Fibroblast of lung (primary cell): ENCODE measurements at regions not wholly inside any gene's neighbourhood (a gene's known extent, or its start where the extent isn't known, plus 50 kb on each side); places are given as distances from the start of the nearest gene placed in this dataset.

Source experiments
- EZH2 ChIP-seq: IDR thresholded peaks from 2 replicates; pipeline ENCODE4 v1.5.1; 2012; ENCODE audit warnings: low read length, control low read depth, mild to moderate bottlenecking; ENCODE audit errors: missing control alignments
- TF ChIP-seq, protein P1 (sequence below), 2 donors: IDR thresholded peaks in 1 of 2; conservative IDR thresholded peaks in 1 of 2; 1 replicate in 1 of 2; 2 replicates in 1 of 2; pipeline ENCODE4 v1.5.1; 2011 to 2012; ENCODE audit warnings: low read length in 2 of 2, control low read depth in 1 of 2, inconsistent platforms in 1 of 2, low read depth in 1 of 2, mild to moderate bottlenecking in 1 of 2

DNA sequence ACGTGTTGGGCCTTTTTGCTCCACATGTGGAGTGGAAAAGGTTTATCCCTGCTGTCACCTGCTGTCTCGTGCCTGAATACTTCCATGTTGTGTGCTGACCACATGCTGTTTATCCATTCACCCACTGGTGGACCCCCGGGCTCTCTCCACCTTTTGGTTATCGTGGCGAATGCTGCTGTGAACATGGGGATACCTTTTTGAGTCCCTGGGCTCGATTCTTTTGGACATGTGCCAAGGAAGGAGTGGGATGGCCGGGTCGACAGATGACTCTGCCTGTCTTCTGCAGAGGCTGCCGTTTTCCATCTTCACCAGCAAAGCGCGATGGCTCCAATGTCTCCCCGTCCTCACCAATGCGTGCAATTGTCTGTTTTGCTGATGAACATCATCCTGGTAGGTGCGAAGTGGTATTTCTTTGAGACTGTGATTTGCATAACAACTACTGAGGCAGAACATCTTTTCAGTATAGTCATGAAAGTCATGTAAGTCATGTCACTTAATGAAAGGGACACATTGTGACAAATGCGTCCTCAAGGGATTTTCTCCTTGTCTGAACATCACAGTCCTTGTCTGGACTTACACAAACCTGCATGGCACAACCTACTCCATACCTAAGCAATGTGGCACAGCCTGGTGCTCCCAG lies 758.7 kb downstream of the BRD1 start:
- TF ChIP-seq, protein P1, sequence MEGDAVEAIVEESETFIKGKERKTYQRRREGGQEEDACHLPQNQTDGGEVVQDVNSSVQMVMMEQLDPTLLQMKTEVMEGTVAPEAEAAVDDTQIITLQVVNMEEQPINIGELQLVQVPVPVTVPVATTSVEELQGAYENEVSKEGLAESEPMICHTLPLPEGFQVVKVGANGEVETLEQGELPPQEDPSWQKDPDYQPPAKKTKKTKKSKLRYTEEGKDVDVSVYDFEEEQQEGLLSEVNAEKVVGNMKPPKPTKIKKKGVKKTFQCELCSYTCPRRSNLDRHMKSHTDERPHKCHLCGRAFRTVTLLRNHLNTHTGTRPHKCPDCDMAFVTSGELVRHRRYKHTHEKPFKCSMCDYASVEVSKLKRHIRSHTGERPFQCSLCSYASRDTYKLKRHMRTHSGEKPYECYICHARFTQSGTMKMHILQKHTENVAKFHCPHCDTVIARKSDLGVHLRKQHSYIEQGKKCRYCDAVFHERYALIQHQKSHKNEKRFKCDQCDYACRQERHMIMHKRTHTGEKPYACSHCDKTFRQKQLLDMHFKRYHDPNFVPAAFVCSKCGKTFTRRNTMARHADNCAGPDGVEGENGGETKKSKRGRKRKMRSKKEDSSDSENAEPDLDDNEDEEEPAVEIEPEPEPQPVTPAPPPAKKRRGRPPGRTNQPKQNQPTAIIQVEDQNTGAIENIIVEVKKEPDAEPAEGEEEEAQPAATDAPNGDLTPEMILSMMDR (conservative IDR thresholded peaks at IDR 0.05 in 1 of 2, IDR thresholded peaks at IDR 0.05 in 1 of 2; ENCODE audit: low read depth in 1 of 2, low read length in 2 of 2): no peak
- no peak for TF ChIP-seq EZH2
